ENCODE measurements at regions not wholly inside any gene's neighbourhood (a gene's known extent, or its start where the extent isn't known, plus 50 kb on each side); places are given as distances from the start of the nearest gene placed in this dataset.

DNA sequence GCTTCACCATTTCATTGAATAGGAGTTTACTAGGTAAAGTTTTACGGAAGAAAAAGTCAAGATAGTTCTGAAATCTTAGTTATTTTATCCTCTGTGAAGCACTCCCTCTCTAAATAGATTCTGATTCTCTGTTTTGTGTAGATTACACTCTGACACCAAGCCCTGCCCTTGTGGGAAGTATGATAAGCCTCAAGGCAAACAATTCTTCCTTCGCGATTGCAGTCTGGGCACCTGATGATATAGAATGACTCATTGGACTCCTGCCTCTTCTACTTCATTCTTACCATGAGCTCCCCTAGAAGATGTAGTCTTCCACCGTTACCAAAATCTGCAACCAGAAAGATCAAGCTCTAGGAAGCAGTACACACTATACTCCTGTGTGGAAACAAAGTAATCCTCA lies 626.9 kb upstream of the PTGER4 start:
- TF ChIP-seq, protein P1, sequence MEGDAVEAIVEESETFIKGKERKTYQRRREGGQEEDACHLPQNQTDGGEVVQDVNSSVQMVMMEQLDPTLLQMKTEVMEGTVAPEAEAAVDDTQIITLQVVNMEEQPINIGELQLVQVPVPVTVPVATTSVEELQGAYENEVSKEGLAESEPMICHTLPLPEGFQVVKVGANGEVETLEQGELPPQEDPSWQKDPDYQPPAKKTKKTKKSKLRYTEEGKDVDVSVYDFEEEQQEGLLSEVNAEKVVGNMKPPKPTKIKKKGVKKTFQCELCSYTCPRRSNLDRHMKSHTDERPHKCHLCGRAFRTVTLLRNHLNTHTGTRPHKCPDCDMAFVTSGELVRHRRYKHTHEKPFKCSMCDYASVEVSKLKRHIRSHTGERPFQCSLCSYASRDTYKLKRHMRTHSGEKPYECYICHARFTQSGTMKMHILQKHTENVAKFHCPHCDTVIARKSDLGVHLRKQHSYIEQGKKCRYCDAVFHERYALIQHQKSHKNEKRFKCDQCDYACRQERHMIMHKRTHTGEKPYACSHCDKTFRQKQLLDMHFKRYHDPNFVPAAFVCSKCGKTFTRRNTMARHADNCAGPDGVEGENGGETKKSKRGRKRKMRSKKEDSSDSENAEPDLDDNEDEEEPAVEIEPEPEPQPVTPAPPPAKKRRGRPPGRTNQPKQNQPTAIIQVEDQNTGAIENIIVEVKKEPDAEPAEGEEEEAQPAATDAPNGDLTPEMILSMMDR (IDR thresholded peaks at IDR 0.05), result no peak
- TF ChIP-seq POLR2A (IDR thresholded peaks at IDR 0.05) (no peak), POLR2AphosphoS5 (IDR thresholded peaks at IDR 0.05) (no peak), EP300 (IDR thresholded peaks at IDR 0.05) (no peak)
